K562 (cell line): ENCODE measurements at regions not wholly inside any gene's neighbourhood (a gene's known extent, or its start where the extent isn't known, plus 50 kb on each side); places are given as distances from the start of the nearest gene placed in this dataset.

ENCODE experiments used
- DPF2 ChIP-seq: fragments of 450-650 bp; IDR thresholded peaks from 2 replicates; pipeline ENCODE4 v1.6.1; 2016
- JUN ChIP-seq, 2 experiments: sonication (generic) in 1 of 2; formaldehyde crosslinking in 1 of 2; IDR thresholded peaks; 2 replicates each; pipeline versions ENCODE4 v1.6.1 to v1.8.0; 2012 to 2022; ENCODE audit warnings: borderline replicate concordance in 2 of 2, mild to moderate bottlenecking in 2 of 2, improper control_type of control experiment in 1 of 2, low read depth in 1 of 2, low read length in 1 of 2, missing genetic modification reagents in 1 of 2
- JUNB ChIP-seq: fragments of 450-650 bp; formaldehyde crosslinking; conservative IDR thresholded peaks from 2 replicates; pipeline ENCODE4 v1.4.0; 2020; ENCODE audit warnings: mild to moderate bottlenecking
- NR2C1 ChIP-seq, 2 experiments: fragments of 450-650 bp; IDR thresholded peaks; 2 replicates each; pipeline ENCODE4 v1.6.1; 2017; ENCODE audit warnings: mild to moderate bottlenecking in 2 of 2, antibody characterized with exemption in 1 of 2, inconsistent platforms in 1 of 2, missing compliant biosample characterization in 1 of 2, missing genetic modification characterization in 1 of 2
- SMARCE1 ChIP-seq: fragments of 450-650 bp; IDR thresholded peaks from 2 replicates; pipeline ENCODE4 v1.7.1; 2016; ENCODE audit warnings: mild to moderate bottlenecking
- SRSF1 ChIP-seq: fragments of 200-400 bp; formaldehyde crosslinking; IDR thresholded peaks from 2 replicates; pipeline ENCODE4 v1.6.1; 2017; ENCODE audit warnings: mild to moderate bottlenecking, low read depth, low read length, moderate library complexity
- SRSF7 ChIP-seq: fragments of 200-400 bp; formaldehyde crosslinking; optimal IDR thresholded peaks from 2 replicates; pipeline ENCODE3; 2017; ENCODE audit warnings: mild to moderate bottlenecking, low read depth, low read length
- THRAP3 ChIP-seq: fragments of 450-650 bp; IDR thresholded peaks from 2 replicates; pipeline ENCODE4 v1.6.1; 2016; ENCODE audit warnings: mild to moderate bottlenecking, inconsistent platforms, borderline replicate concordance
- ZBED1 ChIP-seq: IDR thresholded peaks from 2 replicates; pipeline ENCODE4 v1.6.1; 2014
- ZBTB11 ChIP-seq, 3 experiments: fragments of 200-800 bp in 1 of 3; fragments of 250-450 bp in 1 of 3; fragments of 450-650 bp in 1 of 3; sonication (Bioruptor Pico) in 1 of 3; sonication (Bioruptor generic) in 1 of 3; formaldehyde crosslinking in 1 of 3; IDR thresholded peaks; 2 replicates each; pipeline versions ENCODE4 v1.6.1 to v1.8.0; 2016 to 2022; ENCODE audit warnings: mild to moderate bottlenecking in 2 of 3, missing genetic modification characterization in 2 of 3, missing compliant biosample characterization in 1 of 3, moderate library complexity in 1 of 3
- ZEB2 ChIP-seq: fragments of 450-650 bp; IDR thresholded peaks from 2 replicates; pipeline ENCODE4 v1.6.1; 2016
- TF ChIP-seq, protein P1 (sequence below): fragments of 200-600 bp; sonication (generic); IDR thresholded peaks from one replicate; pipeline ENCODE4 v1.6.1; 2012; ENCODE audit warnings: mild to moderate bottlenecking, low read depth, low read length, inconsistent platforms

GRCh38 chr2:58734365-58734764 is 493.2 kb upstream of the FANCL start (continued):
- TF ChIP-seq, protein P1, sequence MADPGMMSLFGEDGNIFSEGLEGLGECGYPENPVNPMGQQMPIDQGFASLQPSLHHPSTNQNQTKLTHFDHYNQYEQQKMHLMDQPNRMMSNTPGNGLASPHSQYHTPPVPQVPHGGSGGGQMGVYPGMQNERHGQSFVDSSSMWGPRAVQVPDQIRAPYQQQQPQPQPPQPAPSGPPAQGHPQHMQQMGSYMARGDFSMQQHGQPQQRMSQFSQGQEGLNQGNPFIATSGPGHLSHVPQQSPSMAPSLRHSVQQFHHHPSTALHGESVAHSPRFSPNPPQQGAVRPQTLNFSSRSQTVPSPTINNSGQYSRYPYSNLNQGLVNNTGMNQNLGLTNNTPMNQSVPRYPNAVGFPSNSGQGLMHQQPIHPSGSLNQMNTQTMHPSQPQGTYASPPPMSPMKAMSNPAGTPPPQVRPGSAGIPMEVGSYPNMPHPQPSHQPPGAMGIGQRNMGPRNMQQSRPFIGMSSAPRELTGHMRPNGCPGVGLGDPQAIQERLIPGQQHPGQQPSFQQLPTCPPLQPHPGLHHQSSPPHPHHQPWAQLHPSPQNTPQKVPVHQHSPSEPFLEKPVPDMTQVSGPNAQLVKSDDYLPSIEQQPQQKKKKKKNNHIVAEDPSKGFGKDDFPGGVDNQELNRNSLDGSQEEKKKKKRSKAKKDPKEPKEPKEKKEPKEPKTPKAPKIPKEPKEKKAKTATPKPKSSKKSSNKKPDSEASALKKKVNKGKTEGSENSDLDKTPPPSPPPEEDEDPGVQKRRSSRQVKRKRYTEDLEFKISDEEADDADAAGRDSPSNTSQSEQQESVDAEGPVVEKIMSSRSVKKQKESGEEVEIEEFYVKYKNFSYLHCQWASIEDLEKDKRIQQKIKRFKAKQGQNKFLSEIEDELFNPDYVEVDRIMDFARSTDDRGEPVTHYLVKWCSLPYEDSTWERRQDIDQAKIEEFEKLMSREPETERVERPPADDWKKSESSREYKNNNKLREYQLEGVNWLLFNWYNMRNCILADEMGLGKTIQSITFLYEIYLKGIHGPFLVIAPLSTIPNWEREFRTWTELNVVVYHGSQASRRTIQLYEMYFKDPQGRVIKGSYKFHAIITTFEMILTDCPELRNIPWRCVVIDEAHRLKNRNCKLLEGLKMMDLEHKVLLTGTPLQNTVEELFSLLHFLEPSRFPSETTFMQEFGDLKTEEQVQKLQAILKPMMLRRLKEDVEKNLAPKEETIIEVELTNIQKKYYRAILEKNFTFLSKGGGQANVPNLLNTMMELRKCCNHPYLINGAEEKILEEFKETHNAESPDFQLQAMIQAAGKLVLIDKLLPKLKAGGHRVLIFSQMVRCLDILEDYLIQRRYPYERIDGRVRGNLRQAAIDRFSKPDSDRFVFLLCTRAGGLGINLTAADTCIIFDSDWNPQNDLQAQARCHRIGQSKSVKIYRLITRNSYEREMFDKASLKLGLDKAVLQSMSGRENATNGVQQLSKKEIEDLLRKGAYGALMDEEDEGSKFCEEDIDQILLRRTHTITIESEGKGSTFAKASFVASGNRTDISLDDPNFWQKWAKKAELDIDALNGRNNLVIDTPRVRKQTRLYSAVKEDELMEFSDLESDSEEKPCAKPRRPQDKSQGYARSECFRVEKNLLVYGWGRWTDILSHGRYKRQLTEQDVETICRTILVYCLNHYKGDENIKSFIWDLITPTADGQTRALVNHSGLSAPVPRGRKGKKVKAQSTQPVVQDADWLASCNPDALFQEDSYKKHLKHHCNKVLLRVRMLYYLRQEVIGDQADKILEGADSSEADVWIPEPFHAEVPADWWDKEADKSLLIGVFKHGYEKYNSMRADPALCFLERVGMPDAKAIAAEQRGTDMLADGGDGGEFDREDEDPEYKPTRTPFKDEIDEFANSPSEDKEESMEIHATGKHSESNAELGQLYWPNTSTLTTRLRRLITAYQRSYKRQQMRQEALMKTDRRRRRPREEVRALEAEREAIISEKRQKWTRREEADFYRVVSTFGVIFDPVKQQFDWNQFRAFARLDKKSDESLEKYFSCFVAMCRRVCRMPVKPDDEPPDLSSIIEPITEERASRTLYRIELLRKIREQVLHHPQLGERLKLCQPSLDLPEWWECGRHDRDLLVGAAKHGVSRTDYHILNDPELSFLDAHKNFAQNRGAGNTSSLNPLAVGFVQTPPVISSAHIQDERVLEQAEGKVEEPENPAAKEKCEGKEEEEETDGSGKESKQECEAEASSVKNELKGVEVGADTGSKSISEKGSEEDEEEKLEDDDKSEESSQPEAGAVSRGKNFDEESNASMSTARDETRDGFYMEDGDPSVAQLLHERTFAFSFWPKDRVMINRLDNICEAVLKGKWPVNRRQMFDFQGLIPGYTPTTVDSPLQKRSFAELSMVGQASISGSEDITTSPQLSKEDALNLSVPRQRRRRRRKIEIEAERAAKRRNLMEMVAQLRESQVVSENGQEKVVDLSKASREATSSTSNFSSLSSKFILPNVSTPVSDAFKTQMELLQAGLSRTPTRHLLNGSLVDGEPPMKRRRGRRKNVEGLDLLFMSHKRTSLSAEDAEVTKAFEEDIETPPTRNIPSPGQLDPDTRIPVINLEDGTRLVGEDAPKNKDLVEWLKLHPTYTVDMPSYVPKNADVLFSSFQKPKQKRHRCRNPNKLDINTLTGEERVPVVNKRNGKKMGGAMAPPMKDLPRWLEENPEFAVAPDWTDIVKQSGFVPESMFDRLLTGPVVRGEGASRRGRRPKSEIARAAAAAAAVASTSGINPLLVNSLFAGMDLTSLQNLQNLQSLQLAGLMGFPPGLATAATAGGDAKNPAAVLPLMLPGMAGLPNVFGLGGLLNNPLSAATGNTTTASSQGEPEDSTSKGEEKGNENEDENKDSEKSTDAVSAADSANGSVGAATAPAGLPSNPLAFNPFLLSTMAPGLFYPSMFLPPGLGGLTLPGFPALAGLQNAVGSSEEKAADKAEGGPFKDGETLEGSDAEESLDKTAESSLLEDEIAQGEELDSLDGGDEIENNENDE: no peak
- TF ChIP-seq JUN (IDR thresholded peaks at IDR 0.05; ENCODE audit: borderline replicate concordance, low read depth, low read length): peak; percentile 78
- no peak for TF ChIP-seq JUN (CRISPR knock-in tag; IDR thresholded peaks at IDR 0.05; ENCODE audit: borderline replicate concordance)
- TF ChIP-seq ZEB2: peak; percentile 58
- no peak for TF ChIP-seq JUNB
- TF ChIP-seq SMARCE1: 0 out of 2 replicates have a peak, but pooled peaks have one; percentile 39
- no peak for TF ChIP-seq SRSF1
- no peak for TF ChIP-seq NR2C1 (IDR thresholded peaks at IDR 0.05)
- 0 out of 2 replicates have a peak, but pooled peaks have one; percentile 34 for TF ChIP-seq NR2C1 (tag; IDR thresholded peaks at IDR 0.05)
- no peak for TF ChIP-seq ZBTB11 (CRISPR knock-in tag; IDR thresholded peaks at IDR 0.05)
- TF ChIP-seq ZBED1: no peak
- no peak for TF ChIP-seq SRSF7
- TF ChIP-seq DPF2: 0 out of 2 replicates have a peak, but pooled peaks have one; percentile 37
- TF ChIP-seq THRAP3: no peak
